HG03575 (cell line): ENCODE measurements at regions not wholly inside any gene's neighbourhood (a gene's known extent, or its start where the extent isn't known, plus 50 kb on each side); places are given as distances from the start of the nearest gene placed in this dataset.
"Not testable (repeated sequence)": the region's sequence is repeated elsewhere in the genome, so short reads cannot be mapped to it uniquely, and the experiment has no call there.

Source experiments
- ATAC-seq: cut with Tn5 transposase; IDR thresholded peaks from one replicate; pipeline ENCODE4 v1.9.1; 2021; ENCODE audit not compliant: unreplicated experiment, insufficient number of reproducible peaks, low FRiP score; ENCODE audit errors: extremely low read depth

- no peak for ATAC-seq
These were observed 229.4 kb upstream of the MYO3A start for GRCh38 chr10:25704622-25705021.

- no peak for ATAC-seq
These were observed 226.5 kb upstream of the MYO3A start for GRCh38 chr10:25707572-25707971.

GRCh38 chr10:25707976-25708671 lies 225.9 kb upstream of the MYO3A start:
- ATAC-seq: no peak

GRCh38 chr10:25713894-25714240 lies 220.2 kb upstream of the MYO3A start:
- ATAC-seq: no peak

GRCh38 chr10:25724241-25724640 lies 209.8 kb upstream of the MYO3A start:
- ATAC-seq: no peak

GRCh38 chr10:25725917-25726716 lies 207.9 kb upstream of the MYO3A start:
- ATAC-seq: no peak

GRCh38 chr10:25738776-25739175 lies 195.3 kb upstream of the MYO3A start:
- no peak for ATAC-seq

GRCh38 chr10:25743832-25744231 lies 190.2 kb upstream of the MYO3A start:
- ATAC-seq: no peak

GRCh38 chr10:25744574-25744973 lies 189.5 kb upstream of the MYO3A start:
- ATAC-seq: no peak

- no peak for ATAC-seq
These were observed 188.1 kb upstream of the MYO3A start for GRCh38 chr10:25745976-25746375.

GRCh38 chr10:25747084-25747483 lies 186.9 kb upstream of the MYO3A start:
- no peak for ATAC-seq

GRCh38 chr10:25748509-25748908 lies 185.5 kb upstream of the MYO3A start:
- no peak for ATAC-seq

- no peak for ATAC-seq
These were observed 180.3 kb upstream of the MYO3A start for GRCh38 chr10:25753776-25754175.

GRCh38 chr10:25755874-25756273 lies 178.2 kb upstream of the MYO3A start:
- ATAC-seq: not testable (repeated sequence)

GRCh38 chr10:25756784-25757183 lies 177.2 kb upstream of the MYO3A start:
- no peak for ATAC-seq

- ATAC-seq: no peak
These were observed 176.0 kb upstream of the MYO3A start for GRCh38 chr10:25758041-25758457.

- no peak for ATAC-seq
These were observed 175.5 kb upstream of the MYO3A start for GRCh38 chr10:25758511-25758910.

GRCh38 chr10:25761937-25762336 lies 172.1 kb upstream of the MYO3A start:
- no peak for ATAC-seq

GRCh38 chr10:25766213-25766612 lies 167.8 kb upstream of the MYO3A start:
- no peak for ATAC-seq

- ATAC-seq: no peak
These were observed 167.3 kb upstream of the MYO3A start for GRCh38 chr10:25766687-25767221.
